Tibial nerve (tissue), 4 donors: ENCODE measurements at regions not wholly inside any gene's neighbourhood (a gene's known extent, or its start where the extent isn't known, plus 50 kb on each side); places are given as distances from the start of the nearest gene placed in this dataset.

Experiments used
- DNase-seq, 2 donors: peaks; one replicate each; pipeline ENCODE4 v3.0.0-alpha.2; 2019; ENCODE audit warnings: low spot score in 2 of 2
- H3K27ac ChIP-seq, 4 donors: fragments of 200-600 bp; sonication (generic) in 3 of 4; one replicate each; pipeline ENCODE4 v1.5.1; 2017 to 2019; ENCODE audit warnings: mild to moderate bottlenecking in 1 of 4
- H3K27me3 ChIP-seq, 2 donors: fragments of 200-600 bp; sonication (generic) in 1 of 2; one replicate each; pipeline versions ENCODE4 v1.5.1 to v1.6.0; 2017 to 2019
- H3K36me3 ChIP-seq, 3 donors: fragments of 200-600 bp; sonication (generic); one replicate each; pipeline ENCODE4 v1.5.1; 2018 to 2019
- H3K4me1 ChIP-seq, 4 donors: fragments of 200-600 bp; sonication (generic) in 3 of 4; one replicate each; pipeline ENCODE4 v1.5.1; 2017 to 2019
- H3K4me3 ChIP-seq, 4 donors: fragments of 200-600 bp; sonication (generic) in 3 of 4; one replicate each; pipeline ENCODE4 v1.5.1; 2017 to 2019; ENCODE audit warnings: mild to moderate bottlenecking in 1 of 4, moderate library complexity in 1 of 4
- H3K9me3 ChIP-seq, 4 donors: fragments of 200-600 bp; sonication (generic) in 3 of 4; one replicate each; pipeline ENCODE4 v1.5.1; 2017 to 2019
- CTCF ChIP-seq, 5 experiments: fragments of 200-600 bp in 3 of 5; fragments of 450-650 bp in 2 of 5; sonication (generic) in 3 of 5; IDR thresholded peaks; one replicate each; pipeline ENCODE4 v1.5.1; 2016 to 2019; ENCODE audit warnings: antibody characterized with exemption in 5 of 5, mild to moderate bottlenecking in 3 of 5, moderate library complexity in 2 of 5
- EP300 ChIP-seq, 2 donors: sonication (generic); formaldehyde crosslinking; IDR thresholded peaks; one replicate each; pipeline ENCODE4 v1.6.1; 2017; ENCODE audit warnings: antibody characterized with exemption in 2 of 2, mild to moderate bottlenecking in 1 of 2
- POLR2A ChIP-seq, 2 donors: fragments of 450-650 bp; IDR thresholded peaks; one replicate each; pipeline ENCODE4 v1.6.1; 2017; ENCODE audit warnings: antibody characterized with exemption in 2 of 2, mild to moderate bottlenecking in 2 of 2, moderate library complexity in 2 of 2
- WGBS, 2 donors: methylation state at CpG; one replicate each; pipeline ENCODE4 v1.1.5; 2018; 5-methylcytosine and 5-hydroxymethylcytosine counted together

- H3K9me3 ChIP-seq: no peaks in the 10 kb centered on the region
- H3K36me3 ChIP-seq: no peaks in the 10 kb centered on the region
- H3K4me3 ChIP-seq: no peak overlapping the region
- peaks cover 0 to 6% (median 3%) of the 10 kb centered on the region in 4 donors for H3K4me1 ChIP-seq
- DNase-seq: no peak
- whole genome bisulfite sequencing, 2 donors: 60 to 70% methylated on average over 2 of the region's 2 CpGs
- TF ChIP-seq EP300 (IDR thresholded peaks at IDR 0.05): no peak
- TF ChIP-seq POLR2A (IDR thresholded peaks at IDR 0.05): no peak
- TF ChIP-seq CTCF (IDR thresholded peaks at IDR 0.05): no peak
- H3K27me3 ChIP-seq: no peaks in the 10 kb centered on the region
- no peak overlapping the region for H3K27ac ChIP-seq
Measured at GRCh38 chr4:173934201-173934600, 349.3 kb downstream of the FBXO8 start.

- WGBS, 2 donors: 90% methylated on average over 2 of the region's 2 CpGs
- Histone ChIP-seq H3K4me1 (peaks cover 0 to 6% (median 3%) of the 10 kb centered on the region in 4 donors), H3K4me3 (no peak overlapping the region), H3K36me3 (no peaks in the 10 kb centered on the region), H3K9me3 (no peaks in the 10 kb centered on the region), H3K27me3 (no peaks in the 10 kb centered on the region), H3K27ac (no peak overlapping the region)
- no peak for TF ChIP-seq CTCF (IDR thresholded peaks at IDR 0.05)
- TF ChIP-seq EP300 (IDR thresholded peaks at IDR 0.05): no peak
- TF ChIP-seq POLR2A (IDR thresholded peaks at IDR 0.05): no peak
- DNase-seq: no peak
Measured at GRCh38 chr4:173932701-173933100, 350.8 kb downstream of the FBXO8 start.

- H3K36me3 ChIP-seq: no peaks in the 10 kb centered on the region
- no peaks in the 10 kb centered on the region for H3K27me3 ChIP-seq
- no peak for DNase-seq
- WGBS, 2 donors: 59 to 61% methylated on average over 8 of the region's 8 CpGs
- H3K27ac ChIP-seq: peak overlapping the region in 2 of 4 donors; percentile 65 to 72
- TF ChIP-seq POLR2A (IDR thresholded peaks at IDR 0.05) (no peak), CTCF (IDR thresholded peaks at IDR 0.05) (no peak), EP300 (IDR thresholded peaks at IDR 0.05) (no peak)
- no peaks in the 10 kb centered on the region for H3K9me3 ChIP-seq
- H3K4me3 ChIP-seq: no peak overlapping the region
- H3K4me1 ChIP-seq: peaks cover 0 to 14% (median 3%) of the 10 kb centered on the region in 4 donors
Measured at GRCh38 chr4:173930329-173930967, 353.0 kb downstream of the FBXO8 start.

- DNase-seq: no peak
- Histone ChIP-seq H3K4me1 (peaks cover 0 to 19% (median 3%) of the 10 kb centered on the region in 4 donors), H3K27ac (peak overlapping the region in 2 of 4 donors; percentile 65 to 72), H3K36me3 (no peaks in the 10 kb centered on the region), H3K4me3 (no peak overlapping the region), H3K9me3 (no peaks in the 10 kb centered on the region), H3K27me3 (no peaks in the 10 kb centered on the region)
- TF ChIP-seq EP300 (IDR thresholded peaks at IDR 0.05) (no peak), CTCF (IDR thresholded peaks at IDR 0.05) (no peak), POLR2A (IDR thresholded peaks at IDR 0.05) (no peak)
- WGBS, 2 donors: 63 to 70% methylated on average over 3 of the region's 3 CpGs
Measured at GRCh38 chr4:173929921-173930320, 353.5 kb downstream of the FBXO8 start.

GRCh38 chr4:173924561-173924960 lies 358.9 kb downstream of the FBXO8 start:
- H3K4me3 ChIP-seq: no peak overlapping the region
- no peaks in the 10 kb centered on the region for H3K36me3 ChIP-seq
- WGBS, 2 donors: 28 to 36% methylated on average over 4 of the region's 4 CpGs
- DNase-seq: no peak
- TF ChIP-seq POLR2A (IDR thresholded peaks at IDR 0.05) (no peak), EP300 (IDR thresholded peaks at IDR 0.05) (no peak), CTCF (IDR thresholded peaks at IDR 0.05) (no peak)
- no peaks in the 10 kb centered on the region for H3K27me3 ChIP-seq
- no peaks in the 10 kb centered on the region for H3K9me3 ChIP-seq
- H3K4me1 ChIP-seq: peaks cover 0 to 20% (median 2%) of the 10 kb centered on the region in 4 donors
- no peak overlapping the region for H3K27ac ChIP-seq
